Ascending aorta (tissue), 2 donors: ENCODE measurements at regions not wholly inside any gene's neighbourhood (a gene's known extent, or its start where the extent isn't known, plus 50 kb on each side); places are given as distances from the start of the nearest gene placed in this dataset.

ENCODE experiments used
- DNase-seq, 2 donors: peaks; one replicate each; pipeline ENCODE4 v3.0.0-alpha.2; 2019; ENCODE audit warnings: low spot score in 2 of 2
- H3K27ac ChIP-seq, 2 donors: fragments of 200-600 bp; sonication (generic); one replicate each; pipeline ENCODE4 v1.5.1; 2016 to 2017; ENCODE audit warnings: mild to moderate bottlenecking in 1 of 2
- H3K27me3 ChIP-seq: fragments of 200-600 bp; sonication (generic); one replicate; pipeline ENCODE4 v1.5.1; 2017
- H3K36me3 ChIP-seq, 2 donors: fragments of 200-600 bp; sonication (generic); one replicate each; pipeline ENCODE4 v1.5.1; 2016
- H3K4me1 ChIP-seq, 2 donors: fragments of 200-600 bp; sonication (generic); one replicate each; pipeline ENCODE4 v1.5.1; 2016 to 2017; ENCODE audit warnings: mild to moderate bottlenecking in 1 of 2
- H3K4me3 ChIP-seq, 2 donors: fragments of 200-600 bp; sonication (generic); one replicate each; pipeline ENCODE4 v1.5.1; 2016 to 2017; ENCODE audit warnings: mild to moderate bottlenecking in 1 of 2
- H3K9me3 ChIP-seq, 2 donors: fragments of 200-600 bp; sonication (generic); one replicate each; pipeline ENCODE4 v1.5.1; 2016
- intact Hi-C: fragments of 100-400 bp; cut with DNase I; formaldehyde crosslinking; loops from one replicate; pipeline ENCODE4 v1.15.1; 2023
- TF ChIP-seq, protein P1 (sequence below), 3 experiments: fragments of 200-600 bp in 2 of 3; fragments of 450-650 bp in 1 of 3; sonication (generic) in 2 of 3; IDR thresholded peaks; one replicate each; pipeline ENCODE4 v1.5.1; 2016 to 2019; ENCODE audit warnings: antibody characterized with exemption in 3 of 3, mild to moderate bottlenecking in 1 of 3, moderate library complexity in 1 of 3

DNA sequence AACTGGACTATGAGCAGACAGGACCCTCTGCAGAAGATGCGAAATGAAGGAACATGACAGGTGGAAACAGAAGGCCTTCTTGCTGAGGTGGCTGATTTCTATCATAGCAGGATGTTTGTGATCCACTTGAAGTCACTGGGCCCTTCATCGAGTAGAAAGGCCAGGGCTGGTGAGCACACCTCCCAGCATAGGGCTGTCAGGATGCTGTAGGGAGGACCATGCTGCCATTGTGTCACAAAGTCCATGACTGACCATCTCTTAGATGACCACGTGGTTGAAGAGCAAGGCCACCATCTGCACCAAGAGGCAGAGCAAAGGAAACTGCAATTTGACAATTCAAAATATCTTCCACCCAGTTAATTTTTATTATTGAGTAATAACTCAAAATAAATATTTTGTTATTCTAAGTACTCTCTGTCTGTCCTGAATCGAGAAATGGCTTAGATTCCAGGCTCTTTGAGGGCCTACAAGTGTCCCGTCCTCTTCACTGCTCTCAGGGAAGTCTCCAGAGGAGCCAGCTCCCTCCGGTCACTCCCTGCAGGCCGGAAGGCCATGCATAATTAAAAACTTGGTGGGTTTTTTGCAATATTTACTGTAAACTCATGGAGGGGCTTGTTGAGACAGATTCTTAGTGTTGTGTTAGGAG is 249.3 kb upstream of the ZMIZ1 start:
- Histone ChIP-seq H3K4me1 (no peaks in the 10 kb centered on the region), H3K4me3 (no peak overlapping the region), H3K9me3 (no peaks in the 10 kb centered on the region), H3K27ac (no peak overlapping the region), H3K36me3 (no peaks in the 10 kb centered on the region), H3K27me3 (no peaks in the 10 kb centered on the region)
- TF ChIP-seq, protein P1, sequence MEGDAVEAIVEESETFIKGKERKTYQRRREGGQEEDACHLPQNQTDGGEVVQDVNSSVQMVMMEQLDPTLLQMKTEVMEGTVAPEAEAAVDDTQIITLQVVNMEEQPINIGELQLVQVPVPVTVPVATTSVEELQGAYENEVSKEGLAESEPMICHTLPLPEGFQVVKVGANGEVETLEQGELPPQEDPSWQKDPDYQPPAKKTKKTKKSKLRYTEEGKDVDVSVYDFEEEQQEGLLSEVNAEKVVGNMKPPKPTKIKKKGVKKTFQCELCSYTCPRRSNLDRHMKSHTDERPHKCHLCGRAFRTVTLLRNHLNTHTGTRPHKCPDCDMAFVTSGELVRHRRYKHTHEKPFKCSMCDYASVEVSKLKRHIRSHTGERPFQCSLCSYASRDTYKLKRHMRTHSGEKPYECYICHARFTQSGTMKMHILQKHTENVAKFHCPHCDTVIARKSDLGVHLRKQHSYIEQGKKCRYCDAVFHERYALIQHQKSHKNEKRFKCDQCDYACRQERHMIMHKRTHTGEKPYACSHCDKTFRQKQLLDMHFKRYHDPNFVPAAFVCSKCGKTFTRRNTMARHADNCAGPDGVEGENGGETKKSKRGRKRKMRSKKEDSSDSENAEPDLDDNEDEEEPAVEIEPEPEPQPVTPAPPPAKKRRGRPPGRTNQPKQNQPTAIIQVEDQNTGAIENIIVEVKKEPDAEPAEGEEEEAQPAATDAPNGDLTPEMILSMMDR (IDR thresholded peaks at IDR 0.05): no peak
- no peak for DNase-seq
- intact Hi-C loops: no loop called here

DNA sequence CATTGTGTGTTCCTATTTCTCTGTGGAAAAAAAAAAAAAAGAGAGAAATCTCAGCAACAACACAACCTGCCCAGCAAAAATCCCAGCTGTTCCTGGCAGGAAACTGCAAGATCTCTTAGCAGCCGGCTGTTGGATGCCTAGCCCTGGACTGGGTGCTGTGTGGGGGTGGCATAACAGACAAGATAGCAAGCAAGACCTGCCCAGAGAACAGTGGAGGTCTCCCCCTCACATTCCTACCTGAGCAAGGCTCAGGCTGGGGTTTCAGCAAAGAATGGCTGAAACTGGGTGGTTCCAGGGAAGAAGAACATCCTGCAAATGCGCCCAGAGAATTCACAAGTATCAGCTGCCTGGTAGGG is 248.8 kb upstream of the ZMIZ1 start:
- TF ChIP-seq, protein P1 (IDR thresholded peaks at IDR 0.05): no peak
- intact Hi-C loops: no loop called here
- no peak for DNase-seq
- Histone ChIP-seq H3K27ac (no peak overlapping the region), H3K4me3 (no peak overlapping the region), H3K9me3 (no peaks in the 10 kb centered on the region), H3K36me3 (no peaks in the 10 kb centered on the region), H3K27me3 (no peaks in the 10 kb centered on the region), H3K4me1 (no peaks in the 10 kb centered on the region)

DNA sequence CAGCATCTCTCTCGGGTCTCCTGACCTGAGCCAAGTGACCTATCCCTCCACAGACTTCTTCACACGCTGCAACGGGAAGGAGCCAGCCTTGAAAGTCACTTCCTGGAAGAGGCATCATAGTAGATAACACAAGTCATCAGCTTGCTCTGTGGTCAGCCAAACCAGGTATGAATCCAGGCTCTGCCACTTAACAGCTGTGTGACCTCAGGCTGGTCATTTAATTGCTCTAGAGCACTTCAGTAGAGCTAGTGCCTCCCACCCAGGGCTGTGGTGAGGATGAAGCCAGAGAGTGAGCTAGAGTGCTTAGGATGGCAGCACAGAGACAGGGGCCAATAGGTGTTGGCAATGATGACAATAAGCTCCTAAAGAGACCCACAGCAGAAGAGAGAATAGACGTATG is 247.7 kb upstream of the ZMIZ1 start:
- H3K4me1 ChIP-seq: no peaks in the 10 kb centered on the region
- no peak overlapping the region for H3K4me3 ChIP-seq
- intact Hi-C loops: no loop called here
- no peaks in the 10 kb centered on the region for H3K27me3 ChIP-seq
- no peaks in the 10 kb centered on the region for H3K36me3 ChIP-seq
- TF ChIP-seq, protein P1 (IDR thresholded peaks at IDR 0.05): no peak
- DNase-seq: no peak
- H3K27ac ChIP-seq: no peak overlapping the region
- no peaks in the 10 kb centered on the region for H3K9me3 ChIP-seq

DNA sequence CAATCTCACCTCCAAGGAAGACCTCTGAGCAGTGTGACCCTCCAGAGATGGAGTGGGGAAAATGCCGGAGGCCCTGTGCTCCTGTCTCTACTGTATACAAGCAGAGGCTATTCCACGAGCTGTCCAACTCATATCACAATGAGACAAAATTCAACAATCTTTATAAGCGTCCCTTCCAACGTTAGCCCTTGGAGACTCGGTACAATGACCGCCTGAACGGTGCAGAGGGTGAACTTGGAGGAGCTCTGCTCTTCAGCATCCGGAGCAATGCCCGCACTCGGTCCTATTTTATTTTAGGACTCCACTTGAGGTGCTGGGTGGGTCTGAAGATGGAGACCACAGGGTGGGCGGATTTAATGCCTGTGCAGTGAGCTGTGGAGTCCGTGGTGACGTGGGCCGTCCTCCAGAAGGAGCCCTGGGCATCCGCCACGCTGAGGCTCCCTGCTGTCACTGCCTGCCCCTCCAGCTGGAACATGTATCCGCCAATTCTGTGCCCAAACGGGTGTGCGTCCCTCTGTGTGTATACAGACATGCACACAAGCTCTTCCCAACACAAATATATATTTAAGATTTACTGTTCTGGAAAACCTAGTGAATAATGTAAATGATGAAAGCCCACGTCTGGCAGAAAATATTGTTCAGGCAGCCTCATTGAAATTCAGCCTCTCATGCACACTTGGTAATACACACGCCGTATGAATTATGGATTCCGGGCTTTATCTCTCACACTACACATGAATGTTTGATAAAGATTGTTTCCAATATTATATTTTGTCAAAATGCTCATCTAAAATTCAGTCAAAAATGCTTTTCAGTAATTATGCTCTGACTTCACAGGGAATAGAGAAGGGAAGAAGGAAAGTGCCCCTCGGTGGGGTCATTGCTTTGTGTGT is 239.9 kb upstream of the ZMIZ1 start:
- TF ChIP-seq, protein P1 (IDR thresholded peaks at IDR 0.05): no peak
- DNase-seq: no peak
- no peak overlapping the region for H3K27ac ChIP-seq

DNA sequence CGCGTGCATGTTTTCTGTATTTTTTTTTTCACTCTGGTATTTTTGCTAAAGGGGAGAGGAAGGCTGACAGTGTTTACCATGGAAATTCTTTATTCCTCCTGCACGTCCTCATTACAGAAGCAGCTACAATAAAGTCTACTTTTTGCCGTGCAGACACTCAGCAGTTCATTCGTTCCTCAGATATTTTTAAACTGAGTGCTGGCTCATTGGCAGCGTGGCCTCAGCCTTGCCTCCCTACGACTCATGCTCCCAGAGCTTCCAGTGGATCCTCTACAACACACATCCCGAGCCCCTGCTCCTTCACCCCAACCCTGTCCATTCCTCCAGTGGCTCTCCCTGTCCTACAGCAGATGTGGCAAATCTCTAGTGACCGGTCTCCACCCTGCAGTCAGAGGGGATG is 239.2 kb upstream of the ZMIZ1 start:
- Histone ChIP-seq H3K27me3 (no peaks in the 10 kb centered on the region), H3K27ac (no peak overlapping the region), H3K4me3 (no peak overlapping the region), H3K4me1 (no peaks in the 10 kb centered on the region), H3K9me3 (peaks cover 0 to 6% of the 10 kb centered on the region in 2 donors), H3K36me3 (no peaks in the 10 kb centered on the region)
- TF ChIP-seq, protein P1 (IDR thresholded peaks at IDR 0.05): no peak
- intact Hi-C loops: no loop called here
- DNase-seq: no peak

More for the DNA sequence above, 239.9 kb upstream of the ZMIZ1 start:
- intact Hi-C loops: no loop called here
- Histone ChIP-seq H3K36me3 (no peaks in the 10 kb centered on the region), H3K4me1 (no peaks in the 10 kb centered on the region), H3K27me3 (no peaks in the 10 kb centered on the region), H3K4me3 (no peak overlapping the region), H3K9me3 (peaks cover 0 to 6% of the 10 kb centered on the region in 2 donors)
